ENCODE measurements at regions not wholly inside any gene's neighbourhood (a gene's known extent, or its start where the extent isn't known, plus 50 kb on each side); places are given as distances from the start of the nearest gene placed in this dataset.

GRCh38 chr20:17794400-17794799, 94.6 kb downstream of the BANF2 start:
- no peak for TF ChIP-seq PBX2 (CRISPR knock-in tag; IDR thresholded peaks at IDR 0.05)
- TF ChIP-seq ELF4 (CRISPR knock-in tag; IDR thresholded peaks at IDR 0.05; ENCODE audit: borderline replicate concordance) = no peak
- no peak for TF ChIP-seq FOXA1 (IDR thresholded peaks at IDR 0.05)
- no peak for TF ChIP-seq FOXA1 (CRISPR knock-in tag; IDR thresholded peaks at IDR 0.05)
- TF ChIP-seq AHR (CRISPR knock-in tag; IDR thresholded peaks at IDR 0.05) = no peak

Data from HepG2 (cell line).